ENCODE measurements at regions not wholly inside any gene's neighbourhood (a gene's known extent, or its start where the extent isn't known, plus 50 kb on each side); places are given as distances from the start of the nearest gene placed in this dataset.

DNA sequence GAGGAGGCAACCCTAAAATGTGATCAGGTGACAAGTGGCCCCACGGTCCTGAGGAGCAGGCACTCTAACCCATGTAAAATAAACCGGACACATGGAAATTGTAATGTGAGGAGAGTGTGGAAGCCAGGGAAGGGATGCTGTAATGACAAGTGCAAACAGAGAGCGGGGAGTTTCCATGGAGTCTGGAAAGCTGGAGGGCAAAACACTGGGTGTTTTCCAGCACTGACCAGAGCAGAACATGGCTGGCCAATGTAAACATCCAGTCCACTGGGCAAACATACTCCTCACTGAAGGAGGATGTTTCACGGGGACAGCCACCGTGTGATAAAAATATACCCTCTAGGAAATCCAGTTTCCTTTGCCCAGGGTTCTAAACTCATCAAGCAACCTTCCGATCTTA is 219.0 kb upstream of the JARID2 start:
- H4K20me1 ChIP-seq (ENCODE audit: insufficient read depth, low read length): no peaks in the 10 kb centered on the region
- no peaks in the 10 kb centered on the region for H3K79me2 ChIP-seq (ENCODE audit: insufficient read depth, low read length)
- 18% methylated on average over 6 of the region's 6 CpGs for WGBS (ENCODE audit: low lambda C conversion rate)
- in situ Hi-C loops (cut with HindIII; ENCODE audit: extremely low pct_ligation_motif_present, low pct_unique_long_range_greater_than_20kb): no loop called here
- 0 out of 2 replicates have a peak, but pooled peaks cover 7% of the 10 kb centered on the region for H3K9me3 ChIP-seq (ENCODE audit: low read length)
- peaks cover 15% of the 10 kb centered on the region for H3K4me1 ChIP-seq (ENCODE audit: insufficient read depth, low read length)
- ATAC-seq (peak; percentile 99), DNase-seq (ENCODE audit: low spot score) (peak; percentile 78), FAIRE-seq (no peak)
- peak overlapping the region; percentile 50 for H3K27ac ChIP-seq (ENCODE audit: extremely low read length, insufficient read depth, low read length)
- ChIA-PET CTCF (ENCODE audit: low intra/inter-chr PET ratio, low total read pairs) (no interaction called here), POLR2A (no interaction called here)
- no peaks in the 10 kb centered on the region for H3K36me3 ChIP-seq (replicated peaks in 1 of 2; ENCODE audit: control insufficient read depth in 1 of 2, insufficient read depth in 2 of 2, low read length in 2 of 2)
- no peaks in the 10 kb centered on the region for H3K27me3 ChIP-seq (ENCODE audit: control insufficient read depth in 1 of 2, insufficient read depth in 2 of 2, low read length in 2 of 2)
- intact Hi-C loops (cut with micrococcal nuclease; ENCODE audit: unreplicated experiment): no loop called here
- H3K4me2 ChIP-seq (ENCODE audit: low read depth, low read length): 0 out of 2 replicates have a peak overlapping the region, but pooled peaks have one; percentile 26
- H2AFZ ChIP-seq (ENCODE audit: low read length): no peak overlapping the region
- no peak overlapping the region for H3K4me3 ChIP-seq (replicated peaks in 1 of 3; ENCODE audit: insufficient read depth in 1 of 3, low read depth in 2 of 3, low read length in 3 of 3)
- BruUV-seq (replicated peaks): no TSS peak
- peak overlapping the region; percentile 30; the same call in 1 of the 2 replicates for H3K9ac ChIP-seq (ENCODE audit: insufficient read depth, low read depth, low read length)
- TF ChIP-seq, protein P1, sequence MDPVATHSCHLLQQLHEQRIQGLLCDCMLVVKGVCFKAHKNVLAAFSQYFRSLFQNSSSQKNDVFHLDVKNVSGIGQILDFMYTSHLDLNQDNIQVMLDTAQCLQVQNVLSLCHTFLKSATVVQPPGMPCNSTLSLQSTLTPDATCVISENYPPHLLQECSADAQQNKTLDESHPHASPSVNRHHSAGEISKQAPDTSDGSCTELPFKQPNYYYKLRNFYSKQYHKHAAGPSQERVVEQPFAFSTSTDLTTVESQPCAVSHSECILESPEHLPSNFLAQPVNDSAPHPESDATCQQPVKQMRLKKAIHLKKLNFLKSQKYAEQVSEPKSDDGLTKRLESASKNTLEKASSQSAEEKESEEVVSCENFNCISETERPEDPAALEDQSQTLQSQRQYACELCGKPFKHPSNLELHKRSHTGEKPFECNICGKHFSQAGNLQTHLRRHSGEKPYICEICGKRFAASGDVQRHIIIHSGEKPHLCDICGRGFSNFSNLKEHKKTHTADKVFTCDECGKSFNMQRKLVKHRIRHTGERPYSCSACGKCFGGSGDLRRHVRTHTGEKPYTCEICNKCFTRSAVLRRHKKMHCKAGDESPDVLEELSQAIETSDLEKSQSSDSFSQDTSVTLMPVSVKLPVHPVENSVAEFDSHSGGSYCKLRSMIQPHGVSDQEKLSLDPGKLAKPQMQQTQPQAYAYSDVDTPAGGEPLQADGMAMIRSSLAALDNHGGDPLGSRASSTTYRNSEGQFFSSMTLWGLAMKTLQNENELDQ (CRISPR knock-in tag; IDR thresholded peaks at IDR 0.05; ENCODE audit: borderline replicate concordance): no peak
- TF ChIP-seq ZSCAN31 (CRISPR knock-in tag; IDR thresholded peaks at IDR 0.05; ENCODE audit: low read depth) (no peak), ZNF549 (CRISPR knock-in tag; IDR thresholded peaks at IDR 0.05) (no peak), ZNF567 (CRISPR knock-in tag; IDR thresholded peaks at IDR 0.05; ENCODE audit: borderline replicate concordance) (0 out of 2 replicates have a peak, but pooled peaks have one; percentile 28), SCMH1 (CRISPR knock-in tag; IDR thresholded peaks at IDR 0.05; ENCODE audit: borderline replicate concordance) (no peak), PRPF4 (IDR thresholded peaks at IDR 0.05; ENCODE audit: low read depth, low read length, poor library complexity, severe bottlenecking) (no peak), GLI4 (CRISPR knock-in tag; IDR thresholded peaks at IDR 0.05; ENCODE audit: borderline replicate concordance) (no peak), POLR2A (IDR thresholded peaks at IDR 0.05; ENCODE audit: insufficient read depth in 1 of 2, low read depth in 2 of 2, low read length in 2 of 2) (no peak), PHF20 (CRISPR knock-in tag; IDR thresholded peaks at IDR 0.05) (no peak), MED1 (CRISPR knock-in tag; IDR thresholded peaks at IDR 0.05) (0 out of 2 replicates have a peak, but pooled peaks have one; percentile 22), ATRX (CRISPR knock-in tag; IDR thresholded peaks at IDR 0.05; ENCODE audit: borderline replicate concordance) (no peak), KLF13 (CRISPR knock-in tag; IDR thresholded peaks at IDR 0.05) (no peak), RXRB (CRISPR knock-in tag; IDR thresholded peaks at IDR 0.05; ENCODE audit: borderline replicate concordance) (peak; percentile 64), TBL1XR1 (IDR thresholded peaks at IDR 0.05; ENCODE audit: borderline replicate concordance, low read length, partially characterized antibody) (peak; percentile 72), AGO1 (IDR thresholded peaks at IDR 0.05; ENCODE audit: low read depth, low read length, poor library complexity, severe bottlenecking) (no peak), WIZ (CRISPR knock-in tag; IDR thresholded peaks at IDR 0.05) (no peak), MAFK (conservative IDR thresholded peaks at IDR 0.05 in 1 of 2, IDR thresholded peaks at IDR 0.05 in 1 of 2; ENCODE audit: low read length in 2 of 2) (no peak), HDAC1 (CRISPR knock-in tag; IDR thresholded peaks at IDR 0.05) (peak; percentile 49; the same call in 1 of the 2 replicates), RFX5 (IDR thresholded peaks at IDR 0.05; ENCODE audit: low read depth, low read length) (no peak), ZNF317 (CRISPR knock-in tag; IDR thresholded peaks at IDR 0.05) (peak; percentile 65; the same call in 1 of the 2 replicates), ZNF547 (CRISPR knock-in tag; IDR thresholded peaks at IDR 0.05) (no peak), LCORL (IDR thresholded peaks at IDR 0.05) (no peak), LCORL (CRISPR knock-in tag; IDR thresholded peaks at IDR 0.05) (0 out of 2 replicates have a peak, but pooled peaks have one; percentile 30), SMAD1 (CRISPR knock-in tag; IDR thresholded peaks at IDR 0.05; ENCODE audit: borderline replicate concordance, low read depth) (no peak), HNRNPK (IDR thresholded peaks at IDR 0.05; ENCODE audit: low read depth, low read length, poor library complexity, severe bottlenecking) (no peak), ZNF350 (CRISPR knock-in tag; IDR thresholded peaks at IDR 0.05; ENCODE audit: borderline replicate concordance, low read depth) (peak; percentile 44; the same call in 1 of the 2 replicates), SRY (CRISPR knock-in tag; IDR thresholded peaks at IDR 0.05) (no peak)

Measured in HepG2 (cell line).